SU-DHL-6 (cell line): ENCODE measurements at regions not wholly inside any gene's neighbourhood (a gene's known extent, or its start where the extent isn't known, plus 50 kb on each side); places are given as distances from the start of the nearest gene placed in this dataset.
"Not testable (repeated sequence)": the region's sequence is repeated elsewhere in the genome, so short reads cannot be mapped to it uniquely, and the experiment has no call there.

Source experiments
- H2AFZ ChIP-seq: fragments of 200-600 bp; sonication (generic); 2 replicates; pipeline ENCODE4 v1.6.1; 2014; ENCODE audit warnings: low read depth, mild to moderate bottlenecking, moderate library complexity, mixed read lengths, antibody characterized with exemption, low read length; ENCODE audit not compliant: severe bottlenecking
- H3F3A ChIP-seq: fragments of 200-600 bp; shearing (Covaris generic); 2 replicates; pipeline ENCODE4 v1.6.0; 2016; ENCODE audit warnings: antibody characterized with exemption, mild to moderate bottlenecking; ENCODE audit not compliant: insufficient read depth
- H3K27ac ChIP-seq: fragments of 200-600 bp; sonication (generic); 2 replicates; pipeline ENCODE4 v1.5.1; 2016; ENCODE audit warnings: low read depth, mild to moderate bottlenecking, low read length, moderate library complexity, mixed read lengths
- H3K27me3 ChIP-seq: fragments of 200-600 bp; sonication (generic), shearing (Covaris generic); 2 replicates; pipeline ENCODE4 v1.6.0; 2014; ENCODE audit warnings: mild to moderate bottlenecking, low read length
- H3K36me3 ChIP-seq: fragments of 200-600 bp; sonication (generic); 2 replicates; pipeline ENCODE4 v1.6.1; 2014; ENCODE audit warnings: mild to moderate bottlenecking, low read length, mixed read lengths
- H3K4me2 ChIP-seq: fragments of 300-600, 200-600 bp; shearing (Covaris generic), sonication (generic); 2 replicates; pipeline ENCODE4 v1.6.0; 2014; ENCODE audit warnings: low read length, low read depth, mild to moderate bottlenecking; ENCODE audit not compliant: poor library complexity, severe bottlenecking
- H3K4me3 ChIP-seq: fragments of 200-600 bp; sonication (generic); 2 replicates; pipeline ENCODE4 v1.5.1; 2014; ENCODE audit warnings: antibody characterized with exemption, low read length, mild to moderate bottlenecking, mixed read lengths; ENCODE audit not compliant: insufficient read depth, poor library complexity, severe bottlenecking
- H3K79me2 ChIP-seq: fragments of 200-600 bp; sonication (generic); 2 replicates; pipeline ENCODE4 v1.6.1; 2014; ENCODE audit warnings: mild to moderate bottlenecking, low read length, moderate library complexity; ENCODE audit not compliant: insufficient read depth
- H3K9ac ChIP-seq: fragments of 200-600 bp; sonication (generic); 2 replicates; pipeline ENCODE4 v1.7.0; 2014; ENCODE audit warnings: mild to moderate bottlenecking, low read length
- H3K9me2 ChIP-seq: fragments of 200-600 bp; sonication (generic); replicated peaks from 2 replicates; pipeline ENCODE4 v1.6.1; 2014; ENCODE audit warnings: low read length; ENCODE audit not compliant: insufficient read depth
- H3K9me3 ChIP-seq: fragments of 200-600 bp; sonication (generic); 2 replicates; pipeline ENCODE4 v1.6.1; 2014; ENCODE audit warnings: low read length, mixed read lengths; ENCODE audit not compliant: insufficient read depth
- H4K20me1 ChIP-seq: fragments of 200-600 bp; sonication (generic); 2 replicates; pipeline ENCODE4 v1.6.1; 2014; ENCODE audit warnings: low read depth, mild to moderate bottlenecking, antibody characterized with exemption, low read length, moderate library complexity, mixed read lengths
- CTCF ChIP-seq: fragments of 200-600 bp; sonication (generic); IDR thresholded peaks from one replicate; pipeline ENCODE4 v1.5.1; 2017; ENCODE audit warnings: antibody characterized with exemption, mild to moderate bottlenecking, low read length, moderate library complexity; ENCODE audit not compliant: insufficient read depth, poor library complexity, severe bottlenecking
- EZH2phosphoT487 ChIP-seq: fragments of 200-600 bp; sonication (generic), shearing (Covaris generic); conservative IDR thresholded peaks from 2 replicates; pipeline ENCODE4 v1.6.1; 2018; ENCODE audit warnings: mild to moderate bottlenecking, antibody characterized with exemption, low read length, moderate library complexity, mixed read lengths

- Histone ChIP-seq H3K9ac (no peak overlapping the region), H3K27ac (no peak overlapping the region), H3K4me3 (no peak overlapping the region), H3K36me3 (no peaks in the 10 kb centered on the region), H3K79me2 (no peaks in the 10 kb centered on the region), H2AFZ (no peak overlapping the region), H3K4me2 (no peak overlapping the region), H3F3A (no peaks in the 10 kb centered on the region), H3K27me3 (no peaks in the 10 kb centered on the region), H3K9me3 (no peaks in the 10 kb centered on the region), H4K20me1 (no peaks in the 10 kb centered on the region), H3K9me2 (no peaks in the 10 kb centered on the region)
- TF ChIP-seq EZH2phosphoT487, result no peak
- no peak for TF ChIP-seq CTCF
Measured at GRCh38 chr4:12105519-12105918, 676.8 kb upstream of the HS3ST1 start.

GRCh38 chr4:12089920-12090319 lies 661.2 kb upstream of the HS3ST1 start:
- not testable (repeated sequence) for H3K4me3 ChIP-seq, H3K27ac ChIP-seq, H3K36me3 ChIP-seq, H3K27me3 ChIP-seq, H3K4me2 ChIP-seq, H3K9me3 ChIP-seq, H2AFZ ChIP-seq, H3F3A ChIP-seq, H3K9ac ChIP-seq, H3K9me2 ChIP-seq, H3K79me2 ChIP-seq, H4K20me1 ChIP-seq

GRCh38 chr4:12084690-12085089 lies 656.0 kb upstream of the HS3ST1 start:
- Histone ChIP-seq H4K20me1 (no peaks in the 10 kb centered on the region), H3F3A (no peaks in the 10 kb centered on the region), H3K79me2 (no peaks in the 10 kb centered on the region), H3K27me3 (no peaks in the 10 kb centered on the region), H3K9me3 (no peaks in the 10 kb centered on the region), H3K36me3 (no peaks in the 10 kb centered on the region), H3K4me2 (no peak overlapping the region), H3K9ac (no peak overlapping the region), H3K4me3 (no peak overlapping the region), H2AFZ (no peak overlapping the region), H3K9me2 (no peaks in the 10 kb centered on the region), H3K27ac (no peak overlapping the region)
- TF ChIP-seq EZH2phosphoT487, result no peak
- no peak for TF ChIP-seq CTCF

GRCh38 chr4:12071316-12071715 lies 642.6 kb upstream of the HS3ST1 start:
- Histone ChIP-seq H3K4me2 (no peak overlapping the region), H4K20me1 (no peaks in the 10 kb centered on the region), H3K9me3 (no peaks in the 10 kb centered on the region), H3K9ac (no peak overlapping the region), H2AFZ (no peak overlapping the region), H3K36me3 (no peaks in the 10 kb centered on the region), H3K27ac (no peak overlapping the region), H3F3A (no peaks in the 10 kb centered on the region), H3K27me3 (no peaks in the 10 kb centered on the region), H3K79me2 (no peaks in the 10 kb centered on the region), H3K4me3 (no peak overlapping the region), H3K9me2 (no peaks in the 10 kb centered on the region)
- TF ChIP-seq EZH2phosphoT487, result no peak
- no peak for TF ChIP-seq CTCF
